MM.1S (cell line): ENCODE measurements at regions not wholly inside any gene's neighbourhood (a gene's known extent, or its start where the extent isn't known, plus 50 kb on each side); places are given as distances from the start of the nearest gene placed in this dataset.

Experiments
- DNase-seq: peaks from one replicate; pipeline ENCODE4 v3.0.0-alpha.2; 2015
- H2AFZ ChIP-seq: fragments of 300-600 bp; sonication (generic); 2 replicates; pipeline ENCODE4 v1.6.0; 2016; ENCODE audit warnings: antibody characterized with exemption, low read length
- H3F3A ChIP-seq: fragments of 300-600 bp; sonication (generic); 2 replicates; pipeline ENCODE4 v1.6.1; 2016; ENCODE audit warnings: mild to moderate bottlenecking, antibody characterized with exemption, low read length, moderate library complexity, mixed read lengths; ENCODE audit not compliant: insufficient read depth
- H3K27ac ChIP-seq: fragments of 300-600 bp; sonication (generic); 2 replicates; pipeline ENCODE4 v1.5.1; 2016; ENCODE audit warnings: mild to moderate bottlenecking, low read length
- H3K27me3 ChIP-seq: fragments of 300-600 bp; sonication (generic); replicated peaks from 2 replicates; pipeline ENCODE4 v1.6.0; 2016; ENCODE audit warnings: low read length; ENCODE audit not compliant: insufficient read depth
- H3K36me3 ChIP-seq: fragments of 300-600 bp; sonication (generic); replicated peaks from 2 replicates; pipeline ENCODE4 v1.6.1; 2016; ENCODE audit warnings: mild to moderate bottlenecking, low read length, mixed read lengths; ENCODE audit not compliant: insufficient read depth
- H3K4me1 ChIP-seq: fragments of 300-600 bp; sonication (generic); 2 replicates; pipeline ENCODE4 v1.6.1; 2016; ENCODE audit warnings: low read length, mixed read lengths
- H3K4me2 ChIP-seq: fragments of 300-600 bp; sonication (generic); 2 replicates; pipeline ENCODE4 v1.6.0; 2016; ENCODE audit warnings: low read depth, low read length
- H3K4me3 ChIP-seq: fragments of 300-600 bp; sonication (generic); 2 replicates; pipeline ENCODE4 v1.5.1; 2016; ENCODE audit warnings: low read length, mixed read lengths
- H3K79me2 ChIP-seq: fragments of 300-600 bp; sonication (generic); 2 replicates; pipeline ENCODE4 v1.6.1; 2016; ENCODE audit warnings: mixed run types, low read length, mixed read lengths
- H3K9ac ChIP-seq: fragments of 300-600 bp; sonication (generic); 2 replicates; pipeline ENCODE4 v1.6.1; 2016; ENCODE audit warnings: low read length, mixed read lengths
- H3K9me2 ChIP-seq: fragments of 300-600 bp; sonication (generic); replicated peaks from 2 replicates; pipeline ENCODE4 v1.6.1; 2016; ENCODE audit warnings: mild to moderate bottlenecking, low read length, mixed read lengths; ENCODE audit not compliant: insufficient read depth
- H3K9me3 ChIP-seq: fragments of 300-600 bp; sonication (generic); replicated peaks from 2 replicates; pipeline ENCODE4 v1.6.1; 2016; ENCODE audit warnings: mild to moderate bottlenecking, low read length, mixed read lengths; ENCODE audit not compliant: insufficient read depth
- H4K20me1 ChIP-seq: fragments of 300-600 bp; sonication (generic); 2 replicates; pipeline ENCODE4 v1.6.1; 2016; ENCODE audit warnings: mild to moderate bottlenecking, low read length, moderate library complexity, mixed read lengths; ENCODE audit not compliant: insufficient read depth
- CTCF ChIP-seq: fragments of 300-600 bp; sonication (generic); IDR thresholded peaks from 2 replicates; pipeline ENCODE4 v1.5.1; 2016; ENCODE audit warnings: antibody characterized with exemption, low read length, mixed read lengths
- EZH2 ChIP-seq: fragments of 300-600 bp; sonication (generic); optimal IDR thresholded peaks from 2 replicates; pipeline ENCODE3; 2017; ENCODE audit warnings: low read depth, mild to moderate bottlenecking, antibody characterized with exemption, low read length, mixed read lengths
- EZH2phosphoT487 ChIP-seq: fragments of 300-600 bp; sonication (generic); IDR thresholded peaks from 2 replicates; pipeline ENCODE4 v1.6.1; 2018; ENCODE audit warnings: antibody characterized with exemption, low read length

GRCh38 chr10:4025339-4025738 is 240.3 kb upstream of the KLF6 start:
- no peaks in the 10 kb centered on the region for H3K4me1 ChIP-seq
- no peaks in the 10 kb centered on the region for H4K20me1 ChIP-seq
- H3K27ac ChIP-seq, result no peak overlapping the region
- H3K79me2 ChIP-seq, result no peaks in the 10 kb centered on the region
- no peaks in the 10 kb centered on the region for H3K9me3 ChIP-seq
- DNase-seq, result no peak
- H2AFZ ChIP-seq, result no peak overlapping the region
- no peak overlapping the region for H3K4me2 ChIP-seq
- TF ChIP-seq EZH2phosphoT487 (no peak), CTCF (no peak), EZH2 (no peak)
- H3F3A ChIP-seq, result no peaks in the 10 kb centered on the region
- no peaks in the 10 kb centered on the region for H3K27me3 ChIP-seq
- H3K36me3 ChIP-seq, result no peaks in the 10 kb centered on the region
- H3K9me2 ChIP-seq, result no peaks in the 10 kb centered on the region
- H3K4me3 ChIP-seq, result no peak overlapping the region
- H3K9ac ChIP-seq, result no peak overlapping the region

- no peaks in the 10 kb centered on the region for H3K4me1 ChIP-seq
- no peaks in the 10 kb centered on the region for H3K79me2 ChIP-seq
- no peaks in the 10 kb centered on the region for H3K9me2 ChIP-seq
- no peak overlapping the region for H3K9ac ChIP-seq
- no peak overlapping the region for H2AFZ ChIP-seq
- H3K27ac ChIP-seq, result no peak overlapping the region
- TF ChIP-seq CTCF (no peak), EZH2phosphoT487 (no peak), EZH2 (no peak)
- no peak for DNase-seq
- H3K4me3 ChIP-seq, result no peak overlapping the region
- no peaks in the 10 kb centered on the region for H4K20me1 ChIP-seq
- H3K9me3 ChIP-seq, result no peaks in the 10 kb centered on the region
- H3F3A ChIP-seq, result no peaks in the 10 kb centered on the region
- H3K36me3 ChIP-seq, result no peaks in the 10 kb centered on the region
- H3K4me2 ChIP-seq, result no peak overlapping the region
- no peaks in the 10 kb centered on the region for H3K27me3 ChIP-seq
Measured at GRCh38 chr10:4024516-4025245, 239.7 kb upstream of the KLF6 start.

- H3K9ac ChIP-seq, result no peak overlapping the region
- no peaks in the 10 kb centered on the region for H3K27me3 ChIP-seq
- no peak overlapping the region for H3K4me2 ChIP-seq
- H3K27ac ChIP-seq, result no peak overlapping the region
- no peak overlapping the region for H2AFZ ChIP-seq
- no peak for DNase-seq
- H3F3A ChIP-seq, result no peaks in the 10 kb centered on the region
- H3K36me3 ChIP-seq, result no peaks in the 10 kb centered on the region
- H3K4me3 ChIP-seq, result no peak overlapping the region
- no peaks in the 10 kb centered on the region for H3K4me1 ChIP-seq
- H3K79me2 ChIP-seq, result no peaks in the 10 kb centered on the region
- no peaks in the 10 kb centered on the region for H3K9me2 ChIP-seq
- TF ChIP-seq EZH2phosphoT487, result no peak
- no peak for TF ChIP-seq CTCF
- TF ChIP-seq EZH2, result no peak
- no peaks in the 10 kb centered on the region for H4K20me1 ChIP-seq
- no peaks in the 10 kb centered on the region for H3K9me3 ChIP-seq
Measured at GRCh38 chr10:4024027-4024426, 239.0 kb upstream of the KLF6 start.
